ENCODE measurements at regions not wholly inside any gene's neighbourhood (a gene's known extent, or its start where the extent isn't known, plus 50 kb on each side); places are given as distances from the start of the nearest gene placed in this dataset.
"Not testable (repeated sequence)": the region's sequence is repeated elsewhere in the genome, so short reads cannot be mapped to it uniquely, and the experiment has no call there.

GRCh38 chr10:133013463-133013862 lies 71.1 kb upstream of the CFAP46 start (continued):
- TF ChIP-seq SOX15 (CRISPR knock-in tag; IDR thresholded peaks at IDR 0.05) (no peak), FOXK1 (CRISPR knock-in tag; IDR thresholded peaks at IDR 0.05) (no peak)

GRCh38 chr10:133012573-133013359 lies 70.4 kb upstream of the CFAP46 start:
- CTCF ChIA-PET, result no interaction called here
- Mint-ChIP-seq H3K4me1 (no peaks in the 10 kb centered on the region), H3K4me3 (no peak overlapping the region), H3K27me3 (ENCODE audit: low read depth) (no peaks in the 10 kb centered on the region), H3K9me3 (no peaks in the 10 kb centered on the region), H3K27ac (peak overlapping the region; percentile 32; the same call in 1 of the 2 replicates), H3K36me3 (no peaks in the 10 kb centered on the region)
- no peak for DNase-seq (ENCODE audit: low spot score)
- POLR2A ChIA-PET, result no interaction called here
- no peak for ATAC-seq
- TF ChIP-seq OVOL2 (CRISPR knock-in tag; IDR thresholded peaks at IDR 0.05; ENCODE audit: borderline replicate concordance), result no peak

GRCh38 chr10:133011882-133012281 lies 69.5 kb upstream of the CFAP46 start:
- no peak for DNase-seq (ENCODE audit: low spot score)
- ATAC-seq, result no peak
- H3K36me3 Mint-ChIP-seq, result no peaks in the 10 kb centered on the region
- no peaks in the 10 kb centered on the region for H3K27me3 Mint-ChIP-seq (ENCODE audit: low read depth)
- no peaks in the 10 kb centered on the region for H3K4me1 Mint-ChIP-seq
- POLR2A ChIA-PET, result no interaction called here
- H3K9me3 Mint-ChIP-seq, result no peaks in the 10 kb centered on the region
- no peak overlapping the region for H3K4me3 Mint-ChIP-seq
- TF ChIP-seq SMAD3 (CRISPR knock-in tag; IDR thresholded peaks at IDR 0.05; ENCODE audit: borderline replicate concordance) (no peak), ZNF512 (CRISPR knock-in tag; IDR thresholded peaks at IDR 0.05; ENCODE audit: borderline replicate concordance) (no peak), PRDM15 (CRISPR knock-in tag; IDR thresholded peaks at IDR 0.05) (no peak), ZNF425 (CRISPR knock-in tag; conservative IDR thresholded peaks at IDR 0.05) (no peak), AR (CRISPR knock-in tag; IDR thresholded peaks at IDR 0.05) (no peak), NR2C2 (CRISPR knock-in tag; IDR thresholded peaks at IDR 0.05) (no peak), KAT7 (CRISPR knock-in tag; IDR thresholded peaks at IDR 0.05; ENCODE audit: borderline replicate concordance) (no peak)
- no peak overlapping the region for H3K27ac Mint-ChIP-seq
- CTCF ChIA-PET, result no interaction called here

GRCh38 chr10:133011393-133011792 lies 69.0 kb upstream of the CFAP46 start:
- H3K36me3 Mint-ChIP-seq; CTCF ChIA-PET; DNase-seq (ENCODE audit: low spot score); H3K4me3 Mint-ChIP-seq; H3K27me3 Mint-ChIP-seq (ENCODE audit: low read depth); H3K27ac Mint-ChIP-seq; POLR2A ChIA-PET; H3K9me3 Mint-ChIP-seq; H3K4me1 Mint-ChIP-seq; ATAC-seq: not testable (repeated sequence)

- DNase-seq (ENCODE audit: low spot score); H3K4me3 Mint-ChIP-seq; H3K4me1 Mint-ChIP-seq; H3K9me3 Mint-ChIP-seq; H3K27ac Mint-ChIP-seq; CTCF ChIA-PET; POLR2A ChIA-PET; H3K27me3 Mint-ChIP-seq (ENCODE audit: low read depth); ATAC-seq; H3K36me3 Mint-ChIP-seq: not testable (repeated sequence)
These were observed 68.4 kb upstream of the CFAP46 start for GRCh38 chr10:133010843-133011179.

All from WTC11 (cell line).